ENCODE measurements at regions not wholly inside any gene's neighbourhood (a gene's known extent, or its start where the extent isn't known, plus 50 kb on each side); places are given as distances from the start of the nearest gene placed in this dataset.
"Not testable (repeated sequence)": the region's sequence is repeated elsewhere in the genome, so short reads cannot be mapped to it uniquely, and the experiment has no call there.

DNA sequence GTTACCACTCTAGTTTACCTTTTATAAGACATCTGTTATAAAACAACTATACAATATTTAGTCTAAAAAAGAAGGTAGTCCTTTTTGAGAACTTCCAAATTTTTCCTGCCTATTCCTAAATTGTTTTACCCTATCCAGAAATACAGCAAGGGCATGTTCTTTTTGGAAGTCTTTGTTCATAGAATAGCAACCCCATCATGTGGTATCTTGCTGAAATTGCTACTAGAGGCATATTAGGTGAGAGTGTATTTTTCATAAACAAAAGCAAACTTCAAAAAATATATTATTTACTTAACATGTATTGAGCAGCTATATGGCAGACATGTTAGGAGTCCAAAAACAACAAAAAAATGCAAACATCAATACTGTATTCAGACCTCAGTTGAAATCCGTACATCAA lies 371.8 kb upstream of the NRSN1 start:
- Histone ChIP-seq H3K4me3 (ENCODE audit: low read depth, low read length) (no peak overlapping the region), H3K27me3 (ENCODE audit: control insufficient read depth, insufficient read depth, low read length) (no peaks in the 10 kb centered on the region), H3K36me3 (ENCODE audit: control insufficient read depth, insufficient read depth, low read length) (no peaks in the 10 kb centered on the region)
- no peak for DNase-seq (ENCODE audit: low read depth)
- TF ChIP-seq, protein P1, sequence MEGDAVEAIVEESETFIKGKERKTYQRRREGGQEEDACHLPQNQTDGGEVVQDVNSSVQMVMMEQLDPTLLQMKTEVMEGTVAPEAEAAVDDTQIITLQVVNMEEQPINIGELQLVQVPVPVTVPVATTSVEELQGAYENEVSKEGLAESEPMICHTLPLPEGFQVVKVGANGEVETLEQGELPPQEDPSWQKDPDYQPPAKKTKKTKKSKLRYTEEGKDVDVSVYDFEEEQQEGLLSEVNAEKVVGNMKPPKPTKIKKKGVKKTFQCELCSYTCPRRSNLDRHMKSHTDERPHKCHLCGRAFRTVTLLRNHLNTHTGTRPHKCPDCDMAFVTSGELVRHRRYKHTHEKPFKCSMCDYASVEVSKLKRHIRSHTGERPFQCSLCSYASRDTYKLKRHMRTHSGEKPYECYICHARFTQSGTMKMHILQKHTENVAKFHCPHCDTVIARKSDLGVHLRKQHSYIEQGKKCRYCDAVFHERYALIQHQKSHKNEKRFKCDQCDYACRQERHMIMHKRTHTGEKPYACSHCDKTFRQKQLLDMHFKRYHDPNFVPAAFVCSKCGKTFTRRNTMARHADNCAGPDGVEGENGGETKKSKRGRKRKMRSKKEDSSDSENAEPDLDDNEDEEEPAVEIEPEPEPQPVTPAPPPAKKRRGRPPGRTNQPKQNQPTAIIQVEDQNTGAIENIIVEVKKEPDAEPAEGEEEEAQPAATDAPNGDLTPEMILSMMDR (IDR thresholded peaks at IDR 0.05; ENCODE audit: insufficient read depth, low read length, poor library complexity, severe bottlenecking): no peak

DNA sequence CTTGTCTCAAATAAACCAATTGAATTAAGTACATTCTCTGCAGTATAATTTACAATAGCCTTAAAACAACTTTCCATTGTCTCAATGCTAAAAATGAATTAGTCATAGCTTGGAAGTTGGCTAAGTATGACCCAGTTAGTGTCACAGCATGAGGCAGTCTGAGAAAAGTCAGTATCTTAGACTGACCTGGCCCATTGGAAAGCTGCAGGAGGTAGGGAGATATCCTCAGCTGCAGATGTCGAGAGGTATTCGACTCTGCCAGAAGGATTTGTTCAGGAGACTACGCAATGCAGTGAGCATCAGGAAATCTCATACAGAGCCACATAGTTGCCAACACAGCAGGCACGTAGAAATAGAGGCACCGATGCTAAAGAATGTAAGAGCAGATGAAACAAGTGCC lies 350.9 kb upstream of the NRSN1 start:
- no peaks in the 10 kb centered on the region for H3K27me3 ChIP-seq (ENCODE audit: control insufficient read depth, insufficient read depth, low read length)
- no peaks in the 10 kb centered on the region for H3K36me3 ChIP-seq (ENCODE audit: control insufficient read depth, insufficient read depth, low read length)
- no peak overlapping the region for H3K4me3 ChIP-seq (ENCODE audit: low read depth, low read length)
- TF ChIP-seq, protein P1 (IDR thresholded peaks at IDR 0.05; ENCODE audit: insufficient read depth, low read length, poor library complexity, severe bottlenecking): no peak
- DNase-seq (ENCODE audit: low read depth): no peak

DNA sequence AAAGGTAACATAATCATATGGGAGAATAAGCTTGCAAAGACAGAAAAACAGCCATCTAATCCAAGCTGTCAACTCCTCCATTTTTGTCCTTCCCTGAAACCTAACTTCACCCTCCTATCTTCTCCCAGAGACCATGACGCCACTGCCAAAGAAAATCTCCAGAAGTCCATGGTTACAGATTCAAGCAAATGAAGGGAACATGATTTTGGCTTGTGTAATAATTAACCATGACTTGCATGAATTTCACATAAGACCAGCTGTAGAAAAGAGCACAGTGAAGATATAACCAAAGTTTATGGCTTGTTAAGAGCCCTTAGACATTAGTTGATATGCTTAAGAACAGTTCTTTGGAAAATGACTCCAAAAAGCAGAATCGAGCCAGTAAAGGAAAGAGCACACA lies 342.1 kb upstream of the NRSN1 start:
- H3K27me3 ChIP-seq (ENCODE audit: control insufficient read depth, insufficient read depth, low read length): no peaks in the 10 kb centered on the region
- no peak for DNase-seq (ENCODE audit: low read depth)

DNA sequence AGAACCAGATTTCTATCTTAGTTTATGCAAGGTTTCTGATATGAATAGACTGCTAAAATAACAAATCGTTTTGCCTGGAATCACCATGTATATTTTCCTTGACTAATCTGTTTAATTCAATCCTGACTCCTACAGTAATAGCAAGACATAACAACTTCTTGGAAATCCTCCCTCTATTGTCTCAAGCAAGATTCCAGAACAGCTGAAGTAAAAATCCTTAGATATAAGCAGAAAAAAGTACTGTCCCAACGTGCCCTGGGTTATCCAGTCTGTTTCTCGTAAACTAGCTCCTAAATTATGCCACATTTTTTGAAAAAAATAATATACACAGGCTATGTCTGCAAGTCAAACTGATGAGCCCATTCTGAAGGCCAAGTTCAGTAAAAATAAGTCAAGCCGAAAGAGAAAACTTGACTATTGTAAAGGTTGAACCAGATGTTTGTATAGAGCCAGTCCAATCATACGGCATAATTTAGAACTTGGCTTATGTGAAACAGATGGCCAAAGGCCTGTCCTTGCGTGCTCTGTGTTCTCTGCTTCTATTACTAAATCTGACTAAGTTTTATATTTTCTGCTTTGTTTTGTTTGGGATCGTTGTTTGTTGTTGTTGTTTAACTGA lies 341.6 kb upstream of the NRSN1 start:
- TF ChIP-seq, protein P1 (IDR thresholded peaks at IDR 0.05; ENCODE audit: insufficient read depth, low read length, poor library complexity, severe bottlenecking): no peak
- no peaks in the 10 kb centered on the region for H3K36me3 ChIP-seq (ENCODE audit: control insufficient read depth, insufficient read depth, low read length)
- no peaks in the 10 kb centered on the region for H3K27me3 ChIP-seq (ENCODE audit: control insufficient read depth, insufficient read depth, low read length)
- H3K4me3 ChIP-seq (ENCODE audit: low read depth, low read length): no peak overlapping the region
- no peak for DNase-seq (ENCODE audit: low read depth)

More for the DNA sequence above, 342.1 kb upstream of the NRSN1 start:
- Histone ChIP-seq H3K4me3 (ENCODE audit: low read depth, low read length) (no peak overlapping the region), H3K36me3 (ENCODE audit: control insufficient read depth, insufficient read depth, low read length) (no peaks in the 10 kb centered on the region)
- TF ChIP-seq, protein P1 (IDR thresholded peaks at IDR 0.05; ENCODE audit: insufficient read depth, low read length, poor library complexity, severe bottlenecking): no peak

DNA sequence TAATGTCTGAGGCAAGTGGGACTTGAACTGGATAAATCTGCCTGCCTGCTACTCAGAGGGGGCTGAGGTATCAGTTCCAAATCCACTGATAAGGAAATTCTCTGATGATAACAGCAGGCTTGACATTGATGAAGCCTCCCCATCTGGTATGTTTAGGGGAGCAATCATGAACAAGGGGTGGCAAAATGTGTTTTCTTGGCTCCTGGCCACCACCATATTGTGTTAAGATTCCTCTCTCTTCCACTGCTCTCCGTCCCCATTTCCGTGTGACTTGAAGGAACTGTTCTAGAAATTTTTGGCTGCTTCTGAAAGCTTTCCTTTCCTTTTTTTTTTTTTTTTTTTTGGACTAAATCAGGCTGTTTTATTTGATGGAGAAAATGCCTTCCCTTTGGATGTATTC lies 335.3 kb upstream of the NRSN1 start:
- Histone ChIP-seq H3K4me3 (ENCODE audit: low read depth, low read length) (no peak overlapping the region), H3K27me3 (ENCODE audit: control insufficient read depth, insufficient read depth, low read length) (no peaks in the 10 kb centered on the region), H3K36me3 (ENCODE audit: control insufficient read depth, insufficient read depth, low read length) (no peaks in the 10 kb centered on the region)
- no peak for DNase-seq (ENCODE audit: low read depth)
- TF ChIP-seq, protein P1 (IDR thresholded peaks at IDR 0.05; ENCODE audit: insufficient read depth, low read length, poor library complexity, severe bottlenecking): no peak

DNA sequence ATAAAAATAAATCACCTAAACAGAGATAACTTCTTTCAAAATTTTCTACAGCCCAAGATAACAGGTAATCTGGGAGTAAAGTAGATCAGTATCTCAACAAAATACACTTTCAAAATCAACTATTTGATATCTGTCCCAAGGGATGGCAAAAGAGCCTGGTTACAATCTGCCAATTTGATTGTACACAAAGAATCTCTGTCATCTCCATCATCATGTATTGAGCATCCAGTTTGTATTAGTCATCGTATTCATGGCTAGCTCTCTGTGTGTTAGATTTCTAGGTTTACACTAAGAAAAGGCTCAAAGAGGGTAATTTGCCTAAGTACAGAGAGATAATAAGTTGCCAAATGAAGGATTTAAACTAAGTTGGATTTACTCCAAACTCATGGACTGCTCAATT lies 329.0 kb upstream of the NRSN1 start:
- Histone ChIP-seq H3K4me3 (ENCODE audit: low read depth, low read length) (no peak overlapping the region), H3K36me3 (ENCODE audit: control insufficient read depth, insufficient read depth, low read length) (no peaks in the 10 kb centered on the region), H3K27me3 (ENCODE audit: control insufficient read depth, insufficient read depth, low read length) (no peaks in the 10 kb centered on the region)
- no peak for DNase-seq (ENCODE audit: low read depth)
- TF ChIP-seq, protein P1 (IDR thresholded peaks at IDR 0.05; ENCODE audit: insufficient read depth, low read length, poor library complexity, severe bottlenecking): no peak

DNA sequence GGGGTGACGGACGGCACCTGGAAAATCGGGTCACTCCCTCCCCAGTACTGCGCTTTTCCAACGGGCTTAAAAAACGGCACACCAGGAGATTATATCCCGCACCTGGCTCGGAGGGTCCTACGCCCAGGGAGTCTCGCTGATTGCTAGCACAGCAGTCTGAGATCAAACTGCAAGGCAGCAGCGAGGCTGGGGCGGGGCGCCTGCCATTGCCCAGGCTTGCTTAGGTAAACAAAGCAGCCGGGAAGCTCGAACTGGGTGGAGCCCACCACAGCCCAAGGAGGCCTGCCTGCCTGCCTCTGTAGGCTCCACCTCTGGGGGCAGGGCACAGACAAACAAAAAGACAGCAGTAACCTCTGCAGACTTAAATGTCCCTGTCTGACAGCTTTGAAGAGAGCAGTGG lies 321.7 kb upstream of the NRSN1 start:
- H3K27me3 ChIP-seq (ENCODE audit: control insufficient read depth, insufficient read depth, low read length); DNase-seq (ENCODE audit: low read depth); H3K4me3 ChIP-seq (ENCODE audit: low read depth, low read length); H3K36me3 ChIP-seq (ENCODE audit: control insufficient read depth, insufficient read depth, low read length): not testable (repeated sequence)

DNA sequence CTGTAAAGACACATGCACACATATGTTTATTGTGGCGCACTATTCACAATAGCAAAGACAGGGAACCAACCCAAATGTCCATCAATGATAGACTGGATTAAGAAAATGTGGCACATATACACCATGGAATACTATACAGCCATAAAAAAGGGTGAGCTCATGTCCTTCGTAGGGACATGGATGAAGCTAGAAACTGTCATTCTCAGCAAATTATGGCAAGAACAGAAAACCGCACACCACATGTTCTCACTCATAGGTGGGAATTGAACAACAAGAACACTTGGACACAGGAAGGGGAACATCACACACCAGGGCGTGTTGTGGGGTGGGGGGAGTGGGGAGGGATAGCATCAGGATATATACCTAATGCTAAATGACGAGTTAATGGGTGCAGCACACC lies 304.9 kb upstream of the NRSN1 start:
- not testable (repeated sequence) for DNase-seq (ENCODE audit: low read depth); H3K4me3 ChIP-seq (ENCODE audit: low read depth, low read length); H3K27me3 ChIP-seq (ENCODE audit: control insufficient read depth, insufficient read depth, low read length); H3K36me3 ChIP-seq (ENCODE audit: control insufficient read depth, insufficient read depth, low read length)

All from kidney epithelial cell (primary cell).